ENCODE measurements at regions not wholly inside any gene's neighbourhood (a gene's known extent, or its start where the extent isn't known, plus 50 kb on each side); places are given as distances from the start of the nearest gene placed in this dataset.

DNA sequence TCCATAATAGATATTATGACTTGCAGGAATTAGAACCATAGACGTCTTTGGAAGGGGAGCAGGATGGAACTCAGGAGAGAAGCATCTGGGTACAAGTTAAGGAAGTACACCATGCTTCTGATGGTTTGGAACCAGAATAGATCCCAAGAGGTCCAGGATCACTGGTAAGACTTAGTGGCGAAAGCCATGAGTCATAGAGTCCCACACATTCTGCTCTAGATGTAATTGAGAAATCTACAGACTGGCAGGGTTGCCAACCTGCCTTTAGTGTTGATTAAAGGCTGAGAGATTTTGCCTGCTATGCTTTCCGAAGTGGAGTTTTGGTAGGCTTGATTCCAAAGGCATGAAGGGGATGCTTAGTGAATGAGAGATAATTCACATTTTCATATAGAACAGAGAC lies 57.1 kb upstream of the C1orf87 start:
- Histone ChIP-seq H3K27me3 (no peaks in the 10 kb centered on the region), H3K36me3 (no peaks in the 10 kb centered on the region), H3K27ac (no peak overlapping the region), H3K4me3 (no peak overlapping the region), H3K4me1 (peaks cover 0 to 14% (median 0%) of the 10 kb centered on the region in 4 donors), H3K9me3 (no peaks in the 10 kb centered on the region)
- no peak for DNase-seq (ENCODE audit: low spot score in 2 of 2)
- WGBS, 2 donors = 75 to 91% methylated on average over 3 of the region's 3 CpGs
- TF ChIP-seq POLR2A (IDR thresholded peaks at IDR 0.05) = no peak
- TF ChIP-seq, protein P1, sequence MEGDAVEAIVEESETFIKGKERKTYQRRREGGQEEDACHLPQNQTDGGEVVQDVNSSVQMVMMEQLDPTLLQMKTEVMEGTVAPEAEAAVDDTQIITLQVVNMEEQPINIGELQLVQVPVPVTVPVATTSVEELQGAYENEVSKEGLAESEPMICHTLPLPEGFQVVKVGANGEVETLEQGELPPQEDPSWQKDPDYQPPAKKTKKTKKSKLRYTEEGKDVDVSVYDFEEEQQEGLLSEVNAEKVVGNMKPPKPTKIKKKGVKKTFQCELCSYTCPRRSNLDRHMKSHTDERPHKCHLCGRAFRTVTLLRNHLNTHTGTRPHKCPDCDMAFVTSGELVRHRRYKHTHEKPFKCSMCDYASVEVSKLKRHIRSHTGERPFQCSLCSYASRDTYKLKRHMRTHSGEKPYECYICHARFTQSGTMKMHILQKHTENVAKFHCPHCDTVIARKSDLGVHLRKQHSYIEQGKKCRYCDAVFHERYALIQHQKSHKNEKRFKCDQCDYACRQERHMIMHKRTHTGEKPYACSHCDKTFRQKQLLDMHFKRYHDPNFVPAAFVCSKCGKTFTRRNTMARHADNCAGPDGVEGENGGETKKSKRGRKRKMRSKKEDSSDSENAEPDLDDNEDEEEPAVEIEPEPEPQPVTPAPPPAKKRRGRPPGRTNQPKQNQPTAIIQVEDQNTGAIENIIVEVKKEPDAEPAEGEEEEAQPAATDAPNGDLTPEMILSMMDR (IDR thresholded peaks at IDR 0.05) = no peak
- no peak for TF ChIP-seq EP300 (IDR thresholded peaks at IDR 0.05)

GRCh38 chr1:60129911-60130310 lies 56.3 kb upstream of the C1orf87 start:
- Histone ChIP-seq H3K36me3 (no peaks in the 10 kb centered on the region), H3K4me1 (peaks cover 0 to 14% (median 0%) of the 10 kb centered on the region in 4 donors), H3K27me3 (no peaks in the 10 kb centered on the region), H3K4me3 (no peak overlapping the region), H3K9me3 (no peaks in the 10 kb centered on the region), H3K27ac (no peak overlapping the region)
- TF ChIP-seq, protein P1 (IDR thresholded peaks at IDR 0.05) = no peak
- TF ChIP-seq EP300 (IDR thresholded peaks at IDR 0.05) (no peak), POLR2A (IDR thresholded peaks at IDR 0.05) (no peak)
- DNase-seq (ENCODE audit: low spot score in 2 of 2) = no peak
- 68 to 69% methylated on average over 4 of the region's 4 CpGs for WGBS, 2 donors

- Histone ChIP-seq H3K4me3 (no peak overlapping the region), H3K4me1 (no peaks in the 10 kb centered on the region), H3K27ac (no peak overlapping the region), H3K9me3 (no peaks in the 10 kb centered on the region), H3K36me3 (no peaks in the 10 kb centered on the region), H3K27me3 (no peaks in the 10 kb centered on the region)
- 51 to 53% methylated on average over 3 of the region's 3 CpGs for WGBS, 2 donors
- TF ChIP-seq, protein P1 (IDR thresholded peaks at IDR 0.05) = no peak
- no peak for TF ChIP-seq EP300 (IDR thresholded peaks at IDR 0.05)
- TF ChIP-seq POLR2A (IDR thresholded peaks at IDR 0.05) = no peak
- no peak for DNase-seq (ENCODE audit: low spot score in 2 of 2)
Observed at GRCh38 chr1:60126723-60127122, 53.2 kb upstream of the C1orf87 start.

Data from tibial nerve (tissue), 4 donors.